Heart right ventricle (tissue), 16 donors: ENCODE measurements at regions not wholly inside any gene's neighbourhood (a gene's known extent, or its start where the extent isn't known, plus 50 kb on each side); places are given as distances from the start of the nearest gene placed in this dataset.

Experiments
- ATAC-seq, 8 donors: fragments of 200-7000 bp; cut with Tn5 transposase; one replicate each; pipeline ENCODE4 v1.9.1; 2020; ENCODE audit warnings: mild to moderate bottlenecking in 8 of 8, moderate library complexity in 8 of 8, moderate number of reproducible peaks in 1 of 8
- DNase-seq, 2 donors: peaks; one replicate each; pipeline ENCODE4 v3.0.0-alpha.2; 2020
- H3K27ac ChIP-seq, 10 donors: fragments of 200-600 bp; sonication (generic) in 2 of 10; one replicate each; pipeline versions ENCODE4 v1.5.0 to v1.8.0; 2020 to 2022; ENCODE audit warnings: mild to moderate bottlenecking in 3 of 10
- H3K27me3 ChIP-seq, 7 donors: fragments of 200-600 bp; one replicate each; pipeline ENCODE4 v1.8.0; 2021 to 2022; ENCODE audit warnings: mild to moderate bottlenecking in 2 of 7
- H3K36me3 ChIP-seq, 9 donors: fragments of 200-600 bp; sonication (generic) in 1 of 9; one replicate each; pipeline versions ENCODE4 v1.5.0 to v1.8.0; 2020 to 2022; ENCODE audit warnings: mild to moderate bottlenecking in 2 of 9
- H3K4me1 ChIP-seq, 9 donors: fragments of 200-600 bp; sonication (generic) in 1 of 9; one replicate each; pipeline versions ENCODE4 v1.5.0 to v1.8.0; 2020 to 2022; ENCODE audit warnings: mild to moderate bottlenecking in 4 of 9
- H3K4me3 ChIP-seq, 10 donors: fragments of 200-600 bp; sonication (generic) in 2 of 10; one replicate each; pipeline versions ENCODE4 v1.5.0 to v1.8.0; 2020 to 2022; ENCODE audit warnings: mild to moderate bottlenecking in 7 of 10, moderate library complexity in 2 of 10
- H3K9me3 ChIP-seq, 11 donors: fragments of 200-600 bp in 10 of 11; sonication (generic) in 2 of 11; one replicate each; pipeline versions ENCODE4 v1.5.0 to v1.8.0; 2013 to 2022; ENCODE audit warnings: mild to moderate bottlenecking in 2 of 11, control low read depth in 1 of 11, moderate library complexity in 1 of 11
- CTCF ChIP-seq, 9 donors: fragments of 200-600 bp; sonication (generic) in 2 of 9; IDR thresholded peaks; one replicate each; pipeline versions ENCODE4 v1.5.0 to v1.8.0; 2021 to 2022; ENCODE audit warnings: antibody characterized with exemption in 9 of 9, mild to moderate bottlenecking in 5 of 9, moderate library complexity in 1 of 9
- WGBS, 2 donors: extraction: QIAGEN DNeasy Blood & Tissue Kit; methylation state at CpG; one replicate each; pipeline ENCODE4 v1.1.7; 2013; ENCODE audit warnings: inconsistent platforms in 1 of 2; 5-methylcytosine and 5-hydroxymethylcytosine counted together
- intact Hi-C, 10 donors: fragments of 100-400 bp; cut with DNase I; formaldehyde crosslinking; loops; one replicate each; pipeline versions ENCODE4 v1.11.1 to v1.14.2; 2022
- donor health status: Arrhythmogenic right ventricular cardiomyopathy.
- donor health status: ischemic (EF 13 %, LVEDD 7.1; RV severe dilation, severe dysfunction).
- donor health status: healthy with polysubstance abuse.
- donor health status: DM: no; HTN: yes; CAD: no.
- donor health status: DM: no; HTN: no; CAD: no.
- donor health status: ischemic (EF 25% LVEDD 6.9; RV normal size, moderate dysfunction).
- donor health status: ischemic (EF 25% LVEDD 5.7; RV mildly dilated, moderate dysfunction).
- donor health status: healthy.
- donor health status: DM: yes; HTN: yes; CAD: no.
- donor health status: Ischemic cardiomyopathy.
- donor health status: ischemic (EF 35%, LVEDD 5.7; RV mildly dilated, moderate dysfunction).
- donor health status: nonischemic (EF 11% LVEDD 7.7; RV severe dilation, severe dysfunction).
- donor health status: DM: yes; HTN: yes; CAD: no.
- donor health status: PGD.
- donor health status: ischemic (EF 29% LVEDD 5.4; RV normal size, mild dysfunction).
- donor health status: nonischemic (EF 23%, LVEDD 6.1; RV moderate dilation, normal function).

GRCh38 chr13:72101768-72102400, 234.9 kb upstream of the DACH1 start:
- Histone ChIP-seq H3K27ac (no peak overlapping the region), H3K9me3 (peaks cover 0 to 2% (median 0%) of the 10 kb centered on the region in 11 donors), H3K27me3 (no peaks in the 10 kb centered on the region), H3K36me3 (no peaks in the 10 kb centered on the region), H3K4me3 (no peak overlapping the region), H3K4me1 (no peaks in the 10 kb centered on the region)
- no peak for TF ChIP-seq CTCF (IDR thresholded peaks at IDR 0.05)
- 77 to 87% methylated on average over 3 of the region's 3 CpGs for WGBS, 2 donors
- no peak for DNase-seq
- ATAC-seq = no peak
- intact Hi-C loops = no loop called here

GRCh38 chr13:72100339-72100738, 233.3 kb upstream of the DACH1 start:
- TF ChIP-seq CTCF (IDR thresholded peaks at IDR 0.05) = no peak
- intact Hi-C loops = no loop called here
- Histone ChIP-seq H3K27ac (no peak overlapping the region), H3K27me3 (no peaks in the 10 kb centered on the region), H3K36me3 (no peaks in the 10 kb centered on the region), H3K9me3 (no peaks in the 10 kb centered on the region), H3K4me3 (no peak overlapping the region), H3K4me1 (no peaks in the 10 kb centered on the region)
- ATAC-seq (no peak), DNase-seq (no peak)
- WGBS, 2 donors = 46 to 77% methylated on average over 2 of the region's 2 CpGs

- intact Hi-C loops = no loop called here
- Histone ChIP-seq H3K4me1 (no peaks in the 10 kb centered on the region), H3K4me3 (no peak overlapping the region), H3K36me3 (no peaks in the 10 kb centered on the region), H3K9me3 (no peaks in the 10 kb centered on the region), H3K27me3 (no peaks in the 10 kb centered on the region), H3K27ac (no peak overlapping the region)
- DNase-seq (no peak), ATAC-seq (no peak)
- no peak for TF ChIP-seq CTCF (IDR thresholded peaks at IDR 0.05)
Observed at GRCh38 chr13:72097568-72097967, 230.6 kb upstream of the DACH1 start.

GRCh38 chr13:72093262-72093661, 226.3 kb upstream of the DACH1 start:
- Histone ChIP-seq H3K9me3 (no peaks in the 10 kb centered on the region), H3K27ac (no peak overlapping the region), H3K4me3 (no peak overlapping the region), H3K36me3 (no peaks in the 10 kb centered on the region), H3K27me3 (no peaks in the 10 kb centered on the region), H3K4me1 (no peaks in the 10 kb centered on the region)
- no peak for TF ChIP-seq CTCF (IDR thresholded peaks at IDR 0.05)
- no peak for ATAC-seq
- no peak for DNase-seq
- intact Hi-C loops = no loop called here
- 96% methylated on average over 2 of the region's 2 CpGs for WGBS, 2 donors
